ENCODE measurements at regions not wholly inside any gene's neighbourhood (a gene's known extent, or its start where the extent isn't known, plus 50 kb on each side); places are given as distances from the start of the nearest gene placed in this dataset.

DNA sequence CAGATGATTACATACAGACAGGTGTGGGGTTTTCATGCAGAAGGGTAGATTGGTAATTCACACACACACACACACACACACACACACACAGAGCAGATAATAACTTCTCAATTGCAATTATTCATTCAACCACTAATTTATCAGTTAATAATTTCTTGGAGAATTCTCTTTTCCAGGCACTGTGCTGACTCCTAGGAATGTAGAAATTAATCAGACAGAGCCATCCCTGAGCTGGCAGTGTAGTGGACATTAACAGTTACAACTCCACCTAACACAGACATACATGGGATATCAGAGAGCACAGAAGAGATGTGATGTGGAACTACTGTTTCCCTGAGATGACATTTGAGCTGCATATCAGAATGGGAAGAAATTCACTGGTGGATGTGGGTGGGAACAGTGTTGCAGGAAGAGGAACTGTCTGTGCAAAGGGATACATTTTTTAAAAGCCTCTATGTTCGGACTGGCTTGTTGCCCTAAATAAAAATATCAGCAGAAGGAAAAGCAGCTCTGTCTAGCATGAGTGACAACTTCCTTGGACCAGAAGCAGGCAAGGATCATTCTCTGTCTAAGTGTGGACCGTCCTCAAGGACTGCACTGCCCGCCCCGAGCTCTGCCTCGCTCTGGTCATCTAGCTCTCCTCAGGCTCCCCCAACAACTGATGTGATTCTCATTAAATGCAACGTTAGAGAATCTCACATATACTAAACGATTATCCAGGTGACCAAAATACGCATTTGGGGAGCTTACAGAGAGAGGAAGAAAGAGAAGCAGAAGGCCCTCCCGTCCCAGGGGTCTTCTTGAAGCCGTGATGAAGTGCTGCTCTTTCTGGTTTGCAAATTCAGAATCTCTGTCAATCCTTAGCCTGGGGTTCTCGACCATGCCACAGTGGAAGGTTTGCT lies 173.4 kb upstream of the TRIB2 start:
- TF ChIP-seq POLR2AphosphoS5 (IDR thresholded peaks at IDR 0.05) (no peak), EP300 (IDR thresholded peaks at IDR 0.05) (no peak), POLR2A (IDR thresholded peaks at IDR 0.05) (no peak)
- TF ChIP-seq, protein P1, sequence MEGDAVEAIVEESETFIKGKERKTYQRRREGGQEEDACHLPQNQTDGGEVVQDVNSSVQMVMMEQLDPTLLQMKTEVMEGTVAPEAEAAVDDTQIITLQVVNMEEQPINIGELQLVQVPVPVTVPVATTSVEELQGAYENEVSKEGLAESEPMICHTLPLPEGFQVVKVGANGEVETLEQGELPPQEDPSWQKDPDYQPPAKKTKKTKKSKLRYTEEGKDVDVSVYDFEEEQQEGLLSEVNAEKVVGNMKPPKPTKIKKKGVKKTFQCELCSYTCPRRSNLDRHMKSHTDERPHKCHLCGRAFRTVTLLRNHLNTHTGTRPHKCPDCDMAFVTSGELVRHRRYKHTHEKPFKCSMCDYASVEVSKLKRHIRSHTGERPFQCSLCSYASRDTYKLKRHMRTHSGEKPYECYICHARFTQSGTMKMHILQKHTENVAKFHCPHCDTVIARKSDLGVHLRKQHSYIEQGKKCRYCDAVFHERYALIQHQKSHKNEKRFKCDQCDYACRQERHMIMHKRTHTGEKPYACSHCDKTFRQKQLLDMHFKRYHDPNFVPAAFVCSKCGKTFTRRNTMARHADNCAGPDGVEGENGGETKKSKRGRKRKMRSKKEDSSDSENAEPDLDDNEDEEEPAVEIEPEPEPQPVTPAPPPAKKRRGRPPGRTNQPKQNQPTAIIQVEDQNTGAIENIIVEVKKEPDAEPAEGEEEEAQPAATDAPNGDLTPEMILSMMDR (IDR thresholded peaks at IDR 0.05) = no peak
- Histone ChIP-seq H3K36me3 (no peaks in the 10 kb centered on the region), H3K9me3 (no peaks in the 10 kb centered on the region), H3K4me1 (peaks cover 0 to 27% (median 15%) of the 10 kb centered on the region in 4 donors), H3K4me3 (no peak overlapping the region), H3K27ac (no peak overlapping the region), H3K27me3 (no peaks in the 10 kb centered on the region)
- intact Hi-C loops (cut with DNase I) = loop anchor here (10.0 kb wide), 1 partner anchor 141 kb away; no protein-coding TSS in a partner anchor
- WGBS, 2 donors = 78 to 86% methylated on average over 11 of the region's 11 CpGs
- no peak for DNase-seq

DNA sequence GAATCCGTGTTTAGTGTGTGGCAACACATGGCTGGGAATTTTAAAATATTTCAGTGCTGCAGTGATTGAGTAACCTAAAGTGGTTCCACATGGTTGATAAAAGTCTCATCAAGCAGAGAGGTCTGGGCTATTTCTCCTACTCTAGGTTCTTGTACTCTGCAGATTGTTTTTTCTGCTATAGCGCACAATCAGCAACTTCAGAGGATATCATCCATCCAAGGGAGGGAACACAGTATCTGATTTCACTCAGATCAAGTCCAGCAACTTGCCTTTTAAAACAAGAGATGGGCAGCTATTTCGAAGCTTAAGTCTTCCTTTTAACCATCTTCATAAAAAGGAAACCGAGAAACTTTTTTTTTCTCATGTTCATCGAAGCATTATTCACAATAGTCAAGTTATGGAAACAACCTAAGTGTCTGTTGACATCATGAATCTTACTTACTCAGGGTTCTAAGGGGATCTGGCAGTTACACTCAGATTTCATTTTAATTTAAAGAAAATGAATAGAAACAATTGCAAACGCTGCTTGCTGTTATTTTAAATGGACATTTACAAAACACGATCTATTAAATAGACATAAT lies 172.7 kb upstream of the TRIB2 start:
- TF ChIP-seq POLR2AphosphoS5 (IDR thresholded peaks at IDR 0.05) (no peak), EP300 (IDR thresholded peaks at IDR 0.05) (no peak), POLR2A (IDR thresholded peaks at IDR 0.05) (no peak)
- TF ChIP-seq, protein P1 (IDR thresholded peaks at IDR 0.05) = no peak
- 77 to 83% methylated on average over 7 of the region's 7 CpGs for WGBS, 2 donors
- intact Hi-C loops (cut with DNase I) = loop anchor here (10.0 kb wide), 1 partner anchor 141 kb away; no protein-coding TSS in a partner anchor
- H3K4me3 ChIP-seq = no peak overlapping the region
- H3K27me3 ChIP-seq = no peaks in the 10 kb centered on the region
- no peak for DNase-seq
- H3K9me3 ChIP-seq = no peaks in the 10 kb centered on the region
- peaks cover 0 to 19% (median 12%) of the 10 kb centered on the region in 4 donors for H3K4me1 ChIP-seq
- no peaks in the 10 kb centered on the region for H3K36me3 ChIP-seq
- H3K27ac ChIP-seq = no peak overlapping the region

DNA sequence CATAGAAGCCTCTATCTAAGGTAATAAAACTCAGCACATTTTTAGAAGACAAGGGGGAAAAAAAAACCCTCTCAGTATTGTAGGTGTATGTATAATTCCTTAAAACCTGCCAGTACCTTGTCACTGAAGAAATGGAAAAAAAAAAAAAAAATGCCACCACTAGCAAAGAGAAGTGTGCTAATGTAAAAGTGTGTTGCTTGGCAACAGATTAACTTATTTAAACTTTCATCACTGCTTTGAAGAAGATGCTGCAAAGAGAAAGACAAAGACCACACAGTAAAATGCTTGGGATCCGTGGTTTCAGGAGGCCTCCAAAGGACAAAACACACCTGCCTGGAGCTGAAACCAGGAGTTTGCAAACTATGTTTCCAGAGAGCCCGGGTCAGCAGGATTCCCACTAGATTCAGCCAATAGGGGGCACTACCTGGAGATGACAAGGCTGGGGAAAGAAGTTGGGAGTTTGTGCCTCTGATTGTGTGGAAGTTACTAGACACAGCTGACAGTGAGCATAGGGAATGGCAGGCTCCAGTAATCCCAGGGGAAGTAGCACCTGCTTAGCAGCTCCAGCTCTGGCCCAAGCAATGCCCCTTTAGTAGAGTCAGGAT lies 169.1 kb upstream of the TRIB2 start:
- TF ChIP-seq POLR2AphosphoS5 (IDR thresholded peaks at IDR 0.05) (no peak), EP300 (IDR thresholded peaks at IDR 0.05) (no peak), POLR2A (IDR thresholded peaks at IDR 0.05) (no peak)
- TF ChIP-seq, protein P1 (IDR thresholded peaks at IDR 0.05) = no peak
- H3K4me1 ChIP-seq = peaks cover 0 to 4% (median 0%) of the 10 kb centered on the region in 4 donors
- H3K27ac ChIP-seq = no peak overlapping the region
- H3K9me3 ChIP-seq = no peaks in the 10 kb centered on the region
- no peaks in the 10 kb centered on the region for H3K36me3 ChIP-seq
- no peak for DNase-seq
- no peak overlapping the region for H3K4me3 ChIP-seq
- WGBS, 2 donors = 76 to 82% methylated on average over 2 of the region's 2 CpGs
- intact Hi-C loops (cut with DNase I) = loop anchor here (10.0 kb wide), 1 partner anchor 137 kb away; no protein-coding TSS in a partner anchor
- H3K27me3 ChIP-seq = no peaks in the 10 kb centered on the region

DNA sequence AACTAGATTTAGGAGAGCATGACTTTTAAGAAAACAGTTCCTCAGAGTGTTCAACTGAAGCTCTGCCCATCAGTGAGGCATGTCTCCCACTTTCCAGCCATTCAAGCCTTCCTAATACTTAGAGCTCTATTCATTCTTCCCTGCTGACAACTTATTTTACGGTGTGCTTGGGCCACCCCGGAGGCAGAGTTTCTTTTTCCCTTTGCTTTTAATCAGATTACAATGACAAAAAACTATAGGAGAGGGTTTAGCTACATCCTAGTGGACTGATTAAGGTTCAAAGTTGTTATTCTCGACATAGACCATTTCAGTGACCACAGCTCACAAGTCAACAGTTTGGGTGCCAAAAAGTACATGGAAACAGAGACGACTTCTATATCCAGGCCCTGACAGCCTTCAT lies 167.8 kb upstream of the TRIB2 start:
- 86 to 92% methylated on average over 4 of the region's 4 CpGs for WGBS, 2 donors
- H3K27ac ChIP-seq = no peak overlapping the region
- TF ChIP-seq POLR2A (IDR thresholded peaks at IDR 0.05) = no peak
- no peak for TF ChIP-seq POLR2AphosphoS5 (IDR thresholded peaks at IDR 0.05)
- TF ChIP-seq, protein P1 (IDR thresholded peaks at IDR 0.05) = no peak
- TF ChIP-seq EP300 (IDR thresholded peaks at IDR 0.05) = no peak

More for the DNA sequence above, 167.8 kb upstream of the TRIB2 start:
- no peaks in the 10 kb centered on the region for H3K9me3 ChIP-seq
- DNase-seq = no peak
- no peak overlapping the region for H3K4me3 ChIP-seq
- no peaks in the 10 kb centered on the region for H3K27me3 ChIP-seq
- intact Hi-C loops (cut with DNase I) = loop anchor here (10.0 kb wide), 1 partner anchor 136 kb away; no protein-coding TSS in a partner anchor
- no peaks in the 10 kb centered on the region for H3K36me3 ChIP-seq
- peaks cover 0 to under 1% (median 0%) of the 10 kb centered on the region in 4 donors for H3K4me1 ChIP-seq
